H1 (cell line): ENCODE measurements at regions not wholly inside any gene's neighbourhood (a gene's known extent, or its start where the extent isn't known, plus 50 kb on each side); places are given as distances from the start of the nearest gene placed in this dataset.

ENCODE experiments used
- CTCF ChIA-PET: fragments of 300-600 bp; sonication (Branson Sonifier 250); formaldehyde crosslinking; loops from one replicate; lab custom pipeline; 2021; ENCODE audit not compliant: partially characterized antibody; lab: Charles Lee
- POLR2A ChIA-PET: fragments of 300-600 bp; sonication (Branson Sonifier 250); formaldehyde crosslinking; loops from one replicate; lab custom pipeline; 2021; ENCODE audit warnings: inconsistent platforms; ENCODE audit not compliant: partially characterized antibody; lab: Charles Lee
- DNase-seq, 2 experiments: peaks; one replicate each; pipeline versions ENCODE4 v3.0.0 to v3.0.0-alpha.2; 2010 to 2022; ENCODE audit warnings: low spot score in 2 of 2, low read depth in 1 of 2, mixed read lengths in 1 of 2
- FAIRE-seq: peaks from 2 replicates; lab custom pipeline; 2011; peaks lifted over from hg19 to GRCh38; lab: Jason Lieb, UNC
- H2AFZ ChIP-seq: 2 replicates; pipeline ENCODE4 v1.8.1; 2012; ENCODE audit warnings: low read length, inconsistent platforms
- H2AK5ac ChIP-seq: 2 replicates; pipeline ENCODE4 v1.6.1; 2013; ENCODE audit warnings: low read depth, low read length
- H2BK120ac ChIP-seq: replicated peaks from 2 replicates; pipeline ENCODE3; 2013; ENCODE audit warnings: low read depth, low read length, inconsistent platforms
- H2BK12ac ChIP-seq: 2 replicates; pipeline ENCODE4 v1.6.1; 2013; ENCODE audit warnings: low read depth, low read length
- H2BK15ac ChIP-seq: 2 replicates; pipeline ENCODE4 v1.6.1; 2013; ENCODE audit warnings: low read length
- H2BK20ac ChIP-seq: 2 replicates; pipeline ENCODE4 v1.6.1; 2013; ENCODE audit warnings: low read length
- H2BK5ac ChIP-seq: 2 replicates; pipeline ENCODE4 v1.6.1; 2013; ENCODE audit warnings: low read depth, low read length
- H3K14ac ChIP-seq: 2 replicates; pipeline ENCODE4 v1.6.1; 2013; ENCODE audit warnings: inconsistent platforms; ENCODE audit not compliant: insufficient read length
- H3K18ac ChIP-seq: 2 replicates; pipeline ENCODE4 v1.6.1; 2013; ENCODE audit warnings: low read length; ENCODE audit errors: extremely low read depth
- H3K23ac ChIP-seq: 2 replicates; pipeline ENCODE4 v1.6.1; 2013; ENCODE audit warnings: inconsistent platforms; ENCODE audit not compliant: insufficient read length
- H3K23me2 ChIP-seq: 2 replicates; pipeline ENCODE4 v1.6.1; 2013; ENCODE audit warnings: low read depth, low read length
- H3K27ac ChIP-seq: 2 replicates; pipeline ENCODE4 v1.6.1; 2011; ENCODE audit warnings: low read depth, low read length, inconsistent platforms
- H3K27me3 ChIP-seq, 4 experiments: replicated peaks in 1 of 4; 1 replicate in 1 of 4; 2 replicates in 3 of 4; pipeline versions ENCODE4 v1.6.1 to v1.8.1; 2011 to 2013; ENCODE audit warnings: low read length in 3 of 4, mild to moderate bottlenecking in 3 of 4, inconsistent platforms in 2 of 4, mixed read lengths in 2 of 4, moderate library complexity in 1 of 4; ENCODE audit not compliant: control insufficient read depth in 3 of 4, insufficient read depth in 3 of 4; ENCODE audit errors: extremely low read depth in 1 of 4
- H3K36me3 ChIP-seq, 4 experiments: 2 replicates each; pipeline versions ENCODE4 v1.6.1 to v1.8.1; 2011 to 2013; ENCODE audit warnings: mild to moderate bottlenecking in 4 of 4, low read length in 3 of 4, moderate library complexity in 2 of 4, control low read depth in 1 of 4, inconsistent platforms in 1 of 4; ENCODE audit not compliant: insufficient read depth in 4 of 4, control insufficient read depth in 2 of 4
- H3K4ac ChIP-seq: replicated peaks from 2 replicates; pipeline ENCODE3; 2013; ENCODE audit warnings: low read length, low read depth, mixed read lengths, inconsistent platforms; ENCODE audit not compliant: insufficient read length
- H3K4me1 ChIP-seq, 4 experiments: replicated peaks in 1 of 4; 1 replicate in 1 of 4; 2 replicates in 3 of 4; pipeline versions ENCODE4 v1.6.1 to v1.8.1; 2011 to 2013; ENCODE audit warnings: low read length in 3 of 4, inconsistent platforms in 2 of 4, mixed read lengths in 1 of 4; ENCODE audit not compliant: insufficient read depth in 4 of 4, control insufficient read depth in 3 of 4
- H3K4me2 ChIP-seq, 2 experiments: 2 replicates each; pipeline versions ENCODE4 v1.6.1 to v1.8.1; 2011 to 2013; ENCODE audit warnings: low read depth in 2 of 2, low read length in 2 of 2, control low read depth in 1 of 2, inconsistent platforms in 1 of 2, mild to moderate bottlenecking in 1 of 2; ENCODE audit not compliant: insufficient read depth in 1 of 2
- H3K4me3 ChIP-seq, 4 experiments: fragments of 200-600, 300-600 bp in 1 of 4; sonication (generic), shearing (Covaris generic), sonication (Bioruptor Twin) in 1 of 4; 2 replicates each; pipeline versions ENCODE4 v1.5.1 to v1.8.1; 2011 to 2016; ENCODE audit warnings: low read length in 4 of 4, low read depth in 3 of 4, control low read depth in 2 of 4, inconsistent platforms in 2 of 4, mild to moderate bottlenecking in 2 of 4, mixed read lengths in 1 of 4, moderate library complexity in 1 of 4; ENCODE audit not compliant: insufficient read depth in 2 of 4; ENCODE audit errors: extremely low read depth in 1 of 4
- H3K56ac ChIP-seq: replicated peaks from 2 replicates; pipeline ENCODE3; 2013; ENCODE audit warnings: low read depth, mild to moderate bottlenecking, mixed read lengths, low read length, inconsistent platforms; ENCODE audit not compliant: insufficient read length
- H3K79me1 ChIP-seq: 2 replicates; pipeline ENCODE4 v1.6.1; 2013; ENCODE audit warnings: low read depth, low read length, control low read depth
- H3K79me2 ChIP-seq, 2 experiments: 2 replicates each; pipeline versions ENCODE4 v1.6.1 to v1.8.1; 2012 to 2013; ENCODE audit warnings: low read length in 2 of 2, mild to moderate bottlenecking in 2 of 2, inconsistent platforms in 1 of 2; ENCODE audit not compliant: insufficient read depth in 2 of 2, control insufficient read depth in 1 of 2
- H3K9ac ChIP-seq, 4 experiments: replicated peaks in 1 of 4; 1 replicate in 1 of 4; 2 replicates in 3 of 4; pipeline versions ENCODE4 v1.6.1 to v1.8.1; 2011 to 2013; ENCODE audit warnings: low read depth in 3 of 4, low read length in 3 of 4, control low read depth in 2 of 4, mild to moderate bottlenecking in 2 of 4, moderate library complexity in 2 of 4, inconsistent platforms in 1 of 4; ENCODE audit errors: extremely low read depth in 1 of 4
- H3K9me3 ChIP-seq, 2 experiments: 2 replicates each; pipeline versions ENCODE4 v1.6.1 to v1.8.1; 2012 to 2013; ENCODE audit warnings: mild to moderate bottlenecking in 2 of 2, moderate library complexity in 2 of 2, control low read depth in 1 of 2, inconsistent platforms in 1 of 2, low read depth in 1 of 2, low read length in 1 of 2, mixed read lengths in 1 of 2; ENCODE audit not compliant: insufficient read depth in 2 of 2
- H4K20me1 ChIP-seq, 2 experiments: replicated peaks in 1 of 2; 2 replicates each; pipeline versions ENCODE3 to v1.8.1; 2011 to 2013; ENCODE audit warnings: inconsistent platforms in 2 of 2, low read length in 2 of 2, mild to moderate bottlenecking in 1 of 2; ENCODE audit not compliant: insufficient read depth in 2 of 2, control insufficient read depth in 1 of 2
- H4K5ac ChIP-seq: 2 replicates; pipeline ENCODE4 v1.6.1; 2013; ENCODE audit warnings: low read length, low read depth, mixed read lengths, inconsistent platforms; ENCODE audit not compliant: insufficient read length
- H4K8ac ChIP-seq: 2 replicates; pipeline ENCODE4 v1.8.0; 2013; ENCODE audit warnings: mild to moderate bottlenecking, moderate library complexity, low read length, inconsistent platforms; ENCODE audit not compliant: insufficient read depth; ENCODE audit errors: extremely low read depth
- H4K91ac ChIP-seq: replicated peaks from 2 replicates; pipeline ENCODE3; 2013; ENCODE audit warnings: low read length, mixed read lengths, inconsistent platforms; ENCODE audit not compliant: insufficient read length
- CREB1 ChIP-seq: IDR thresholded peaks from 2 replicates; pipeline ENCODE4 v1.6.1; 2012; ENCODE audit warnings: inconsistent platforms
- CTBP2 ChIP-seq: IDR thresholded peaks from 2 replicates; pipeline ENCODE4 v1.7.0; 2011; ENCODE audit warnings: borderline replicate concordance, mild to moderate bottlenecking, moderate library complexity, mixed read lengths, low read length; ENCODE audit not compliant: insufficient read depth, insufficient read length
- HDAC2 ChIP-seq, 2 experiments: fragments of 300-600 bp in 1 of 2; sonication (generic) in 1 of 2; IDR thresholded peaks; 2 replicates each; pipeline ENCODE4 v1.6.1; 2011 to 2012; ENCODE audit warnings: low read depth in 2 of 2, low read length in 2 of 2, mild to moderate bottlenecking in 2 of 2, moderate library complexity in 2 of 2, borderline replicate concordance in 1 of 2, inconsistent platforms in 1 of 2
- HDAC6 ChIP-seq: IDR thresholded peaks from one replicate; pipeline ENCODE4 v1.7.1; 2012; ENCODE audit warnings: low read depth, mild to moderate bottlenecking, inconsistent platforms, low read length, moderate library complexity
- KDM5A ChIP-seq: fragments of 200-600 bp; IDR thresholded peaks from 2 replicates; pipeline ENCODE4 v1.7.1; 2012; ENCODE audit warnings: mild to moderate bottlenecking, low read length, inconsistent platforms, mixed read lengths
- SAP30 ChIP-seq: fragments of 300-600 bp; sonication (generic); IDR thresholded peaks from 2 replicates; pipeline ENCODE4 v1.7.1; 2012; ENCODE audit warnings: low read length, moderate library complexity, mild to moderate bottlenecking, inconsistent platforms; ENCODE audit not compliant: insufficient read depth, insufficient replicate concordance
- SIN3A ChIP-seq, 2 experiments: IDR thresholded peaks in 1 of 2; conservative IDR thresholded peaks in 1 of 2; 2 replicates each; pipeline ENCODE4 v1.6.1; 2011 to 2012; ENCODE audit warnings: low read length in 2 of 2, improper control_type of control experiment in 1 of 2, low read depth in 1 of 2, mild to moderate bottlenecking in 1 of 2
- YY1 ChIP-seq: IDR thresholded peaks from 2 replicates; pipeline ENCODE4 v1.6.1; 2011; ENCODE audit warnings: low read depth, mild to moderate bottlenecking, low read length
- ZNF274 ChIP-seq: IDR thresholded peaks from 2 replicates; pipeline ENCODE4 v1.7.0; 2012; ENCODE audit warnings: low read length, borderline replicate concordance; ENCODE audit errors: extremely low read depth
- WGBS, 2 experiments: shearing (Covaris generic) in 1 of 2; methylation state at CpG; one replicate each; pipeline versions ENCODE4 v1.1.6 to v1.1.7; 2013 to 2015; ENCODE audit warnings: low lambda C conversion rate in 2 of 2, mixed read lengths in 2 of 2, inconsistent platforms in 1 of 2, low coverage in 1 of 2, missing lambda C conversion rate in 1 of 2; ENCODE audit not compliant: insufficient replicate concordance in 2 of 2, insufficient coverage in 1 of 2, insufficient read length in 1 of 2; ENCODE audit errors: extremely low coverage in 1 of 2, missing lambda C conversion rate in 1 of 2; 5-methylcytosine and 5-hydroxymethylcytosine counted together

DNA sequence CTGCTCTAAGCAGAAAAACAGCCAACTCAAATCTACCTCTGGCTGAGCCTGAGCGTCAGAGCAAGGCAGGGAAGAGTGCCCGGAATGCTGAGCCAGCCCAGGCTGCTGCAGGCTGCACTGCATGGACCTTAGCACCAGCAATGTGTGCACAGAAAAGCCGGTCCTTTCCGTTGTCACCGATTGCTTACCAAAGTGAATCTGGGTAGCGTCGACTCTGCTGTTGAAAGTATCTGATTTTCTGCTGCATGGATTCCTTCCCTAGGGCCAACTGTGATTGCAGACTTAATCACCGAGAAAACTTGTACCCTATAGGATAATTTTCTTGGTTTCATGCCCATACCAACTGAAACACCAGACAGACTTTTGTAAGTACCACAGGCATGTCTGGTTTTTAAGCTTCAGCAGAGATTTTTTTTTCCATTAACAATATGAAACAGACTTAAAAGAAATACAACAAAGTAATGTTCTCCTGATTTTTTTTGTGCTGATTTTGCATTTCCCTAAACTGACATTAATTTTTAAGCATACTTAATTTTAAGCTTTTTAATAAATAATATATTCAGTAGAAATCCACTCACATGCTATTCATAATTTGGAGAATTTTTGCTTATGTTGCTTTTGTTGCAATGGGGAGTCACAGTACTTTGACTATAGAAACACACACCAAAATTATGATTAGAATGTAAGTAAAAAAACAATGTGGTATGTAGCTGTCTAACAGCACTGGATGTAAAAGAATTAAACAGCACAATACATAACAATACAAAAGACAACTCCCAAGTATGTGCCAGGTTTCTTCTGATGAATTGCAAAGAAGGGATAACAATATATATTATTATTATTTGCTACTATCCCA, 218.0 kb downstream of the THBS2 start:
- Histone ChIP-seq H3K9ac (no peak overlapping the region), H4K5ac (no peak overlapping the region), H3K14ac (no peak overlapping the region), H4K20me1 (no peaks in the 10 kb centered on the region), H3K4me1 (no peaks in the 10 kb centered on the region), H4K8ac (no peak overlapping the region), H3K23me2 (no peaks in the 10 kb centered on the region), H2BK5ac (no peak overlapping the region), H3K9me3 (peaks cover 2 to 4% of the 10 kb centered on the region in 2 experiments; a peak in 3 of 4 replicates), H2BK15ac (no peak overlapping the region), H3K27ac (no peak overlapping the region), H2AFZ (peak overlapping the region; percentile 27; the same call in 1 of the 2 replicates), H3K79me1 (no peaks in the 10 kb centered on the region), H3K27me3 (no peaks in the 10 kb centered on the region), H3K56ac (no peak overlapping the region), H2AK5ac (no peak overlapping the region), H4K91ac (no peak overlapping the region), H3K4me3 (no peak overlapping the region), H2BK20ac (no peak overlapping the region), H2BK120ac (no peak overlapping the region), H3K4ac (no peak overlapping the region), H3K36me3 (no peaks in the 10 kb centered on the region), H2BK12ac (no peak overlapping the region), H3K23ac (no peak overlapping the region), H3K79me2 (no peaks in the 10 kb centered on the region), H3K18ac (no peak overlapping the region), H3K4me2 (no peak overlapping the region)
- ChIA-PET CTCF (interaction anchor here (1.6 kb wide), 1 partner anchor 15 kb away, joined by 5 read pairs; no protein-coding TSS in a partner anchor), POLR2A (no interaction called here)
- FAIRE-seq (no peak), DNase-seq (no peak)
- WGBS, 2 experiments = 95% methylated on average over 8 of the region's 8 CpGs; no CpG with 5 or more reads in 1 of the 2 experiments
- TF ChIP-seq YY1 = no peak
- TF ChIP-seq HDAC6 = no peak
- TF ChIP-seq SIN3A (conservative IDR thresholded peaks at IDR 0.05 in 1 of 2, IDR thresholded peaks at IDR 0.05 in 1 of 2; ENCODE audit: low read depth in 1 of 2, low read length in 2 of 2) = no peak
- no peak for TF ChIP-seq HDAC2 (IDR thresholded peaks at IDR 0.05; ENCODE audit: borderline replicate concordance in 1 of 2, low read depth in 2 of 2, low read length in 2 of 2)
- TF ChIP-seq ZNF274 = no peak
- no peak for TF ChIP-seq CREB1
- no peak for TF ChIP-seq SAP30
- no peak for TF ChIP-seq KDM5A
- TF ChIP-seq CTBP2 = no peak
